ENCODE measurements at regions not wholly inside any gene's neighbourhood (a gene's known extent, or its start where the extent isn't known, plus 50 kb on each side); places are given as distances from the start of the nearest gene placed in this dataset.

DNA sequence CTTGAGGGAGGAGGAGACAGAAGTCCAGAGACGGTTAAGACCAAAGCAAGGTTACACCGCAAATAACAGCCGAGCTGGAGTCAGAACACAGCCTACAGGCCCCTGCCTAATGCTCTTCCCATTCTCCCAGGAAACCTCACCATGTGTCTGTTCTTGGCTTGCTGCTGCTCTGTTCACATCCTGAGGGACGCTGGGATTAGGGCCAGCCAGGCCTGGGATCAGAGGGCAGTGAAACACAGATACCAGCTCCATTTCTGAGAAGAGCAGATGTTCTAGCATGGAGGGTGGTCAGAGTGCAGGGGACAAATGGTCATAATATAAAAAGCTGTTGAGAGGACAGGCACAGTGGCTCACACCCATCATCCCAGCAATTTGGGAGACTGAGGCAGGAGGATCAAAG lies 124.8 kb upstream of the LARP1 start:
- TF ChIP-seq, protein P1, sequence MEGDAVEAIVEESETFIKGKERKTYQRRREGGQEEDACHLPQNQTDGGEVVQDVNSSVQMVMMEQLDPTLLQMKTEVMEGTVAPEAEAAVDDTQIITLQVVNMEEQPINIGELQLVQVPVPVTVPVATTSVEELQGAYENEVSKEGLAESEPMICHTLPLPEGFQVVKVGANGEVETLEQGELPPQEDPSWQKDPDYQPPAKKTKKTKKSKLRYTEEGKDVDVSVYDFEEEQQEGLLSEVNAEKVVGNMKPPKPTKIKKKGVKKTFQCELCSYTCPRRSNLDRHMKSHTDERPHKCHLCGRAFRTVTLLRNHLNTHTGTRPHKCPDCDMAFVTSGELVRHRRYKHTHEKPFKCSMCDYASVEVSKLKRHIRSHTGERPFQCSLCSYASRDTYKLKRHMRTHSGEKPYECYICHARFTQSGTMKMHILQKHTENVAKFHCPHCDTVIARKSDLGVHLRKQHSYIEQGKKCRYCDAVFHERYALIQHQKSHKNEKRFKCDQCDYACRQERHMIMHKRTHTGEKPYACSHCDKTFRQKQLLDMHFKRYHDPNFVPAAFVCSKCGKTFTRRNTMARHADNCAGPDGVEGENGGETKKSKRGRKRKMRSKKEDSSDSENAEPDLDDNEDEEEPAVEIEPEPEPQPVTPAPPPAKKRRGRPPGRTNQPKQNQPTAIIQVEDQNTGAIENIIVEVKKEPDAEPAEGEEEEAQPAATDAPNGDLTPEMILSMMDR (IDR thresholded peaks at IDR 0.05; ENCODE audit: borderline replicate concordance, insufficient read depth, low read depth, low read length), result no peak
- H3K4me3 ChIP-seq (ENCODE audit: low read depth, low read length), result no peak overlapping the region

DNA sequence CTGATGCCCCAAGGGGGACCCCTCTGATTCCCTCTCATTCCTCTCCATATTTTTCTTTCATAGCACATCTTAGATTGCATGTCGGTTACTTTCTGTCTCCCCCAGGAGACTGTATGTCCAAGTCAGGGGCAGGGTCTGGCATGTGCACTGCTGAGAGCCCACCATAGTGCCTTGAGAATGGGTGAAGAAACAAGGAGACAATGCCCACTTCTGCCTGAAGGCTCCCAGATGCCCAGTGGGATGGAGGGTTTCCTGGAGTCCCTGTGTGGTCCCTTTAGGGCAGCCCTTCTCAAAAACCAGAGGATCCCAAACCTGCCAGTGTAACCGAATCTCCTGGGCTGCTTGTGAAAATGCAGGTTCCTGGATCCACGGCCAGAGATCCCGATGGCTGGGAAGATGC lies 126.5 kb upstream of the LARP1 start:
- TF ChIP-seq, protein P1 (IDR thresholded peaks at IDR 0.05; ENCODE audit: borderline replicate concordance, insufficient read depth, low read depth, low read length), result no peak
- H3K4me3 ChIP-seq (ENCODE audit: low read depth, low read length), result no peak overlapping the region

DNA sequence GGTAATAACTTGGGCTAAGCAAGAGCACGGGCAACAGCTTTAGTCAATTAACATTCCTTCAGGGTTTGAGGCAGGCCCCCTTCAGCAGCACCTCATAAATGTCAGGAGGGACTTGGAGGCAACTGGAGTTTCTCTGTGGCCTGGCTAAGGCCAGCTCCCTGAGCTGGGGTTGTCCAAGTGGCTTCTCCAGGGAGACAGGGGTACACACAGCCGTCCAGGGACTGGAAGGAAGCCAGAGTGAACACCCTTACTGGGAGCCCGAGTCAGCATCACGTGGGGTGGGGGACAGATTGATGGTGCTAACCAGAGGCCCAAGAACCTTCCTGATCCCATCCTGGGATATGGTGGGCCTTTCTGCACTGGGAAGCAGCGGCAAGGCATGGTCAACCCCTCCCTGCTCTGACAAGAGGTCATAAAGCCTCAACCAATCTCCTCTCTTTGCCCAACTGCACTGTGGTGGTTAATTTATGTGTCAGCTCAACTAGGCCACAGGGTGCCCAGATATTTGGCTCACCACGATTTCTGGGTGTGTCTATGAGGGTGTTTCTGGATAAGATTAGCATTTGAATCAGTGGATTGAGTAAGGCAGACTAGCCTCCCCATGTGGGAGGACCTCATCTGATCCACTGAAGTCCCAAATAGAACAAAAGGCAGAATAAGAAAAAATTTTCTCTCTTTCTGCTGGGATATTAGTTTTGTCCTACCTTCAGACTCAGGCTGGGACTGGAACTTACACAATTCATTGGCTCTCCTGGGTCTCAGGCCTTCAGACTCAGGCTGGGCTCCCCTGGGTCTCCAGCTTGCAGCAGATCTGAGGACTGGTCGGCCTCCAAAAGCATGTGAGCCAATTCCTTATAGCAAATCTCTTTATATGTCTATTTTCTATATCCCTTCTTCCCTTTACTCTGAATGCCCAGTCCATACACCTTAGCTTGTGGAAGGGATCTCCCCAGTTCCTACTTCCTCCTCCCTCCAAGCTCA lies 127.2 kb upstream of the LARP1 start:
- TF ChIP-seq, protein P1 (IDR thresholded peaks at IDR 0.05; ENCODE audit: borderline replicate concordance, insufficient read depth, low read depth, low read length), result no peak

DNA sequence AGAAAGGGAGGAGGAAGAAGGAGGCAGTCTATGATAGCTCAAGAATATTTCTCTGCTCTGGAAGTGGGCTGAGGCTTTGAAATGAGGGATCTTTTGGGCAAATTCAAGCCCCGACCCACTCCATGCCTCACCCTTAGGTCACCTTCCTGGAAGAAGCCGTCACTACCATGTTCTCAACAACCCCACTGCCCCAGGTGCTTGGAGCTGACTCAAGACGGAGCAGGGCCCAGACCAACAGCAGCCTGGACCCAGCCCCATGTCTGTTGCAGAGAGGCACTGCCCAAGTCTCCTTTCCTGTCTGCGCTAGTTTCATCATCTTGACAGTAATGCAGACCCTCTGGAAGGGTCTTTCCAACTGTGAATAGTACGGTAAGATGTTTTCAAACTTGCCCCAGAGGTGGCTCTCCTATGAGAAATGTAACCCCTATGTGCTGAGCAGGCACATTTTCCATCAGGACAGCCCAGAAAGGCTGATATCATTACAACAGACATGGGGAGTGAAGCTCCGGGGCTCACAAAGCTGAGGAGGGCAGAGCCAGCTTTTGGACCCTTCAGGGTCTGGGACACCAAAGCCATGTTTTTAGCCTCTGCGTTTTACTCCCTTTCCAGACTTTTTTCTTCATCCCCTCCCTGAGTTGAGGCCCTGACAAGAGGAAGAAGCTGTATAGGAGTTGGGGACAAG lies 128.2 kb upstream of the LARP1 start:
- TF ChIP-seq, protein P1 (IDR thresholded peaks at IDR 0.05; ENCODE audit: borderline replicate concordance, insufficient read depth, low read depth, low read length), result no peak

More for the DNA sequence above, 127.2 kb upstream of the LARP1 start:
- H3K4me3 ChIP-seq (ENCODE audit: low read depth, low read length), result no peak overlapping the region

DNA sequence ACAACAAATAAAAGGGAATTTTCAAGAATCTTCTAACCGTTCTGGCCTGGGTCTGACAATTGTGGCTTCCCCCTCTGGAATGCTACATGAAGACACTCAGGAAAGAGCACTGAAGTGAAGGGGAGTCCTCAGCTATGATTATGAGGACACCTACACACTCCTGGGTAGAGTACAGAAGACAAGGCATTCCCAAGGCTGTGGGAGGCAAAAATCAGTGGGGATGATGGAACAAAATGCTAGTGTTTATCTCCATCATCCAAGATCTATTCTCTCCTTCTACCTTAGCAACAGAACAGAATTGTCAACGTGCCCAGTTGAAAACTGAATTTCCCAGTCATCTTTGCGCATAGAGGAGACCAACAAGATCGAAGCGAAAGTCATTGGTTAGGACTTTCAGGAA lies 130.1 kb upstream of the LARP1 start:
- TF ChIP-seq, protein P1 (IDR thresholded peaks at IDR 0.05; ENCODE audit: borderline replicate concordance, insufficient read depth, low read depth, low read length), result no peak
- H3K4me3 ChIP-seq (ENCODE audit: low read depth, low read length), result no peak overlapping the region

More for the DNA sequence above, 128.2 kb upstream of the LARP1 start:
- no peak overlapping the region for H3K4me3 ChIP-seq (ENCODE audit: low read depth, low read length)

DNA sequence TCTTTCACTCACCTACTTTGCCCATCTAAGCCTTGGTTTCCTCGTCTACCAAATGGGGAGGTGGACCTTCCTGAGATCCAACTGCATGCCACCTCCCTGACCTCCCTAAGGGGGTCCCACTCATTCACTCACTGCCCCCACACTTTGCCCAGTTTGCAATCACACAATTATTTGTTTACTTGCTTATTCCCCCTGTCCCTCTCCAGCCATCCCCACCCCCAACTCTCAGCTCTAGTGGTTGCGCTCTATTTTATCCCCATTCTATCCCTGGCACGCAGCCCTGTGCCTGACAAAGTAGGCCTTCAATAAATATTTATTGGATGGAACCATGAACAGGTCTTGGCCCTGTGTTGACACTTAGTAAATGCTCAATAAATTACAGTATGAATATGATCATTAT lies 130.8 kb upstream of the LARP1 start:
- H3K4me3 ChIP-seq (ENCODE audit: low read depth, low read length), result no peak overlapping the region
- TF ChIP-seq, protein P1 (IDR thresholded peaks at IDR 0.05; ENCODE audit: borderline replicate concordance, insufficient read depth, low read depth, low read length), result no peak
